Stimulated activated naive CD8-positive, alpha-beta T cell treated with anti-CD3 and anti-CD28 coated beads, Interleukin-15, Interleukin-2, amounts not matched to agents 100 ng/mL and 50 ng/mL, for 24 hours (primary cell): ENCODE measurements at regions not wholly inside any gene's neighbourhood (a gene's known extent, or its start where the extent isn't known, plus 50 kb on each side); places are given as distances from the start of the nearest gene placed in this dataset.

Source experiments
- H3K27ac Mint-ChIP-seq: one replicate; pipeline ENCODE4 v1.8.0; 2021; ENCODE audit warnings: mild to moderate bottlenecking, mixed read lengths
- H3K27me3 Mint-ChIP-seq: one replicate; pipeline ENCODE4 v1.8.0; 2021; ENCODE audit warnings: mixed read lengths
- H3K36me3 Mint-ChIP-seq: one replicate; pipeline ENCODE4 v1.8.0; 2021; ENCODE audit warnings: low read depth, mixed read lengths
- H3K4me1 Mint-ChIP-seq: one replicate; pipeline ENCODE4 v1.8.0; 2021; ENCODE audit warnings: low read depth, mixed read lengths
- H3K4me3 Mint-ChIP-seq: one replicate; pipeline ENCODE4 v1.8.0; 2021; ENCODE audit warnings: mild to moderate bottlenecking, mixed read lengths
- H3K9me3 Mint-ChIP-seq: one replicate; pipeline ENCODE4 v1.8.0; 2021; ENCODE audit warnings: mixed read lengths

DNA sequence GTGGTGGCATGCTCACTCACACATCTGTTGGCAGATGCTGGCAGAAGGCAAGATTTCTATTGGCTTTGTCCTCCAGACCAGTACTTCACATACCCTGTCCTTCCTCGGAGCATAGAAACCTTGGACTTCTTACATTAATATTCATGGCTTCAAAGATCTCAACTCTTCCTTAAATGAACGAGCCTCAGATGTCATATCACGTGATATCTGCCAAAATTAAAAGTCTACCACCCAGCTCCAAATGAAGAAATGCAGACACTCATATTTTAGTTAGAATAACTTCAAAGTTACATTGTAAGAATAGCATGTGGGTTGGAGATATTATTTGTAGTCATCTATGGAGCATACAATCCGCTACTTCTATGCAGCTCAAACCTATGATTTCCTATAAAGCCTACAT lies 1994.9 kb downstream of the NCAM2 start:
- Mint-ChIP-seq H3K4me1 (no peaks in the 10 kb centered on the region), H3K4me3 (no peak overlapping the region)

DNA sequence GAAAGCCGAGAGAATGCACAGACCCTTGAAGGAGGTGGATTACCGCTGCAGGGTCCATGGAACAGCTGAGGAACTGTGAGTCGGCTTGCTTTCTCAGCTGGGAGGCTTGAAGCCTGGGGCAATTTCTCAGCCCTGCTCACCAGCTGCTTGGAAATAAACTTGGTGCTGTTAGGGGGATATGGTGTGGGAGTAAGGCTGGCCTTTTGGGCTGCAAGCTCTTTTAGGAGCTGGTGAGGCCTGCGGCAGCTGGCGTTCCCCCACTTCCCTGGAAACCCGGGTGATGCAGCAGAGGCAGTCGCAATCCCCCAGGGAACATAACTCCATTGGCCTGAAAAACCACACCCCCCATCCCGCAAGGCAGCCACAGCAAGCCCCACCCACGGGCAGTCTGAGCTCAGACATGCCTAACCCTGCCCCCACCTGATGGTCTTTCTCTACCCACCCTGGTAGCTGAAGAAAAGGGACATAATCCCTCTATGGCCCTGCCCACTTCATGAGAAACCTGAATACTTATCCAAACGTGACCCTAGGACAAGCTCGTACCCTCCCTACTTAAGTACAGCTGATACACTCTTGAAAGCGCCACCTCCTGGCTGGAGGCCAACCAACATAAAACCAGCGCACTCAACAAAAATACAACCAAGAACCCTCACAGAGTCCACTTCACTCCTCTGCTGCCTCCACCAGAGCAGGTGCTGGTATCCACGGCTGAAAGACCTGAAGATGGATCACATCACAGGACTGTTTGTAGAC lies 1995.8 kb downstream of the NCAM2 start:
- peaks cover 4% of the 10 kb centered on the region for H3K9me3 Mint-ChIP-seq
- H3K27ac Mint-ChIP-seq = no peak overlapping the region
- H3K27me3 Mint-ChIP-seq = no peaks in the 10 kb centered on the region
- no peaks in the 10 kb centered on the region for H3K4me1 Mint-ChIP-seq
- H3K4me3 Mint-ChIP-seq = no peak overlapping the region
- no peaks in the 10 kb centered on the region for H3K36me3 Mint-ChIP-seq

More for the DNA sequence above, 1994.9 kb downstream of the NCAM2 start:
- no peak overlapping the region for H3K27ac Mint-ChIP-seq
- no peaks in the 10 kb centered on the region for H3K36me3 Mint-ChIP-seq
- no peaks in the 10 kb centered on the region for H3K27me3 Mint-ChIP-seq
- H3K9me3 Mint-ChIP-seq = peaks cover 5% of the 10 kb centered on the region

DNA sequence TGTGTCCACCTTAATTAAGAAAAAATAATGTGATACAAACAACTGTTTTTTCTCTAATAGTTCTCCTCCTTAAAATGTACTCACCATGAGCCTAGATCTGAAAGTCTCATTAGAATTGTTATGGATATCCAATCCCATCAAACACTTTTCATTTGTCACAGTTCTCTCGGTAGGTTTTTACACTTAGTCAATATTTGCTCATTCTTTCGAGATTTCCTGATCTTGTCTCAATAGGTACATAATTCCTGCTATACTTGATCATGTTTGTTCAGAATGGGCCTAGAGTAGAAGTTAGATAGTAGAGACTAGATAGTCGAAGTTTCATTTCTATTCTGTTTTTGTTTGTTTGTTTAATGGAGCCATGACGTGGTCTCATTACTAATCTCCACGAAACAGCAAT lies 2005.7 kb downstream of the NCAM2 start:
- H3K4me1 Mint-ChIP-seq = no peaks in the 10 kb centered on the region
- H3K4me3 Mint-ChIP-seq = no peak overlapping the region

DNA sequence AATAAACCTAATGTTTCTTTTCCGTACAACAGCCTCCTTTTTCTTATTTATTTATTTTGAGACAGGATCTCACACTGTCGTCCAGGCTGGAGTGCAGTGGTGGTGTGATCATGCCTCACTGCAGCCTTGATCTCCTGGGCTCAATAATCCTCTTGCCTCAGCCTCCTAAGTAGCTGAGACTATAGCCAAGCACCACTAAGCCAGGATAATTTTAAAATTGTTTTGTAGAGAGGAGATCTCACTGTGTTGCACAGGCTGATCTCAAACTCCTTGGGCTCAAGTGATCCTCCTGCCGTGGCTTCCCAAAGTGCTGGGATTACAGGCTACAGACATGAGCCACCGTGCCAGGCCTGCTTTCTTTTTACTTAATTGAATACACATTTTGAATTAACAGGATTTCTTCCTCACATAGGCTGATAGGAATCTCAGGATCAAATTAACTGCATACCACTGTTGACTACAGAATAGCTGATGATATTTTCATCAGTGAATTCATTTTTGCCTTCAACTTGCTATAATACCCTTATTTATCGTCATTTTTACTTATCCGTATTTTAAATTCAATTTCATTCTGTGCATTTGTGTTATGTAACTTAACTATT lies 2010.5 kb downstream of the NCAM2 start:
- Mint-ChIP-seq H3K4me1 (no peaks in the 10 kb centered on the region), H3K4me3 (no peak overlapping the region), H3K27me3 (no peaks in the 10 kb centered on the region), H3K27ac (no peak overlapping the region), H3K9me3 (no peaks in the 10 kb centered on the region), H3K36me3 (no peaks in the 10 kb centered on the region)

More for the DNA sequence above, 2005.7 kb downstream of the NCAM2 start:
- Mint-ChIP-seq H3K27me3 (no peaks in the 10 kb centered on the region), H3K27ac (no peak overlapping the region), H3K9me3 (no peaks in the 10 kb centered on the region), H3K36me3 (no peaks in the 10 kb centered on the region)

DNA sequence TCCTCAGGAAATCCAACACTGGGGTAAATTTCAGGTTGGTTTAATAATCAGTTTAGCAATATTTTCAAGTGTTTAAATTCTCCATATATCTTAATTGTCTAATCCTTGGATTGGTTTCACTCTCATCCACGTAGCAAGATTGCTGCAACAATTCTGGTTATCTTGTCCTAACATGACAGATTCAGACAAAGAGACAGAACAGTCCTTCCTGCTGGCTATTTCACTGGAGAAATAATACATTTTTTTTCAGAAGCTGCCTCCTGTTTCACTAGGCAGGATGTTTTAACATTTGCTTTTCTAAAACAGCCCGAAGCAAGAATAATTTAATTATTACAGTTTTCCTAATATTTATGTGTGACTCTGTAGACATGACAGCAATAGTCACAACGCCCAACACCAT lies 2011.2 kb downstream of the NCAM2 start:
- H3K4me3 Mint-ChIP-seq = no peak overlapping the region
- H3K36me3 Mint-ChIP-seq = no peaks in the 10 kb centered on the region
- H3K4me1 Mint-ChIP-seq = no peaks in the 10 kb centered on the region
- no peak overlapping the region for H3K27ac Mint-ChIP-seq
- H3K9me3 Mint-ChIP-seq = no peaks in the 10 kb centered on the region
- H3K27me3 Mint-ChIP-seq = no peaks in the 10 kb centered on the region

DNA sequence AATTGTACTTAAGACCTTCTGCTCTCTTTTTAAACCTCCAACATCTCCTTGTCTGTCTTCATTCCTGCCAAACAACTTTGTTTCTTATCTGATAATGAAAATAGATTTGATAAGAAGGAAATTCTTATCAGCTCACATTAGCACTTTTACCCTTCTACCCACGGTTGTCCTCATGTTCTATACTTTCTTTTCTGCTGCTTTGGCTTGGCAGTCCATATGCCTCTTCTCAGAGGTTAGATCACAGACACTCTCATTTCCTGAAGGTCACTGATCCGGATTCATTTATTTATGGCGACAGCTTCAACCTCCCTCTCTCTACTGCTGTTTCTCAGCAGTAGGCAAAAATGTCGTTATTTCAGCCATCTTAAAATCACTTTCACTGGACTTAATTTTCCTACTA lies 2015.8 kb downstream of the NCAM2 start:
- Mint-ChIP-seq H3K4me3 (no peak overlapping the region), H3K9me3 (no peaks in the 10 kb centered on the region), H3K36me3 (no peaks in the 10 kb centered on the region), H3K4me1 (no peaks in the 10 kb centered on the region), H3K27ac (no peak overlapping the region), H3K27me3 (no peaks in the 10 kb centered on the region)

DNA sequence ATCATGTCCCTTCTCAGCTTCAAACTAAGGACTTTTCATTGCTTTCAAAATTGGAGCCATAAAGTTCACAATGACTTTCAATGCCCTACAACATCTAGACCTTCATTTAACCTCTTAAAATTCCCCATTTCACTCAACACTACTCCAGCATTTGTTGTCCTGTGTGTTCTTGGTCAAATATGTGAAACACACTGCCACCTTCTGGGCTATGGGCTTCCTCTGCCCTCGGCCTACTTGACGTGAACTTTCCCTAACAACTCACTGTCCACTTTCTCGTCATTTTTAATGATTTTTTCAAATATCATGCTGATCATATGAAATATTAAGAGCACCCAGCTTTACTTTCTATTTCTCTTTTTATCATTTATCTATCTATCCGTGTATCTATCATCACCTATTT lies 2018.4 kb downstream of the NCAM2 start:
- no peaks in the 10 kb centered on the region for H3K36me3 Mint-ChIP-seq
- H3K27ac Mint-ChIP-seq = no peak overlapping the region
- H3K4me3 Mint-ChIP-seq = no peak overlapping the region
- H3K27me3 Mint-ChIP-seq = no peaks in the 10 kb centered on the region
- no peaks in the 10 kb centered on the region for H3K9me3 Mint-ChIP-seq
- no peaks in the 10 kb centered on the region for H3K4me1 Mint-ChIP-seq

DNA sequence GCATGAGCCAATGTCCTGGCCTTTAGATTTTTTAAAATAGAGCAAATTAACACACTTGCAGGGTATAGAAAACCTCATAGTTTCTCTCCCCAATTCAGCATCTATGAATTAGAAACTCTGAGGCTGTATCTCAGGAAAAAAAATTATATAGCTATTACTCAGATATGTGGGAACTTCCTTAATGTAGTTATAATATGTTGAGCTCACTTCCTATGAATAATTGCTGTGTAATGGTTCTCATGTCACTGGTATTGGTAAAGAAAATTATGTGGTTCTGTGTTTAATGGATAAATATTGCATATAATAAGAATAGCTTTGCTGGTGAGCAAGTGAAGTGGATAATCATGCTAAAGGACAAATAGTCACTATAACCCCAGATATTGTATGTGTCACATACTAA lies 2019.8 kb downstream of the NCAM2 start:
- H3K27ac Mint-ChIP-seq = no peak overlapping the region
- peaks cover 10% of the 10 kb centered on the region for H3K9me3 Mint-ChIP-seq
- H3K4me1 Mint-ChIP-seq = no peaks in the 10 kb centered on the region
- H3K36me3 Mint-ChIP-seq = no peaks in the 10 kb centered on the region
- no peaks in the 10 kb centered on the region for H3K27me3 Mint-ChIP-seq
- H3K4me3 Mint-ChIP-seq = no peak overlapping the region

DNA sequence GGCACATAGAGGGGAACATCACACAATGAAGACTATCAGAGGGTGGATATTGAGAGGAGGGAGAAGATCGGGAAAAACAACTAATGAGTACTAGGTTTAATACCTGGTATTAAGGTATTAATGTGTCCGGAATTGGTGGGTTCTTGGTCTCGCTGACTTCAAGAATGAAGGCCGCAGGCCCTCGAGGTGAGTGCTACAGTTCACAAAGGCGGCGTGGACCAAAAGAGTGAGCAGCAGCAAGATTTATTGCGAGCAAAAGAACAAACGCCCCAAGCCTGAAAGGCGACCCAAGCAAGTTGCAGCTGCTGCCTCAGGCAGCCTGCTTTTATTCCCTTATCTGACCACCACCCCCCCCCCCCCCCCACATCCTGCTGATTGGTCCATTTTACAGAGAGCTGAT lies 2022.8 kb downstream of the NCAM2 start:
- Mint-ChIP-seq H3K27ac (no peak overlapping the region), H3K4me3 (no peak overlapping the region), H3K4me1 (no peaks in the 10 kb centered on the region), H3K36me3 (no peaks in the 10 kb centered on the region), H3K27me3 (no peaks in the 10 kb centered on the region), H3K9me3 (peaks cover 11% of the 10 kb centered on the region)

DNA sequence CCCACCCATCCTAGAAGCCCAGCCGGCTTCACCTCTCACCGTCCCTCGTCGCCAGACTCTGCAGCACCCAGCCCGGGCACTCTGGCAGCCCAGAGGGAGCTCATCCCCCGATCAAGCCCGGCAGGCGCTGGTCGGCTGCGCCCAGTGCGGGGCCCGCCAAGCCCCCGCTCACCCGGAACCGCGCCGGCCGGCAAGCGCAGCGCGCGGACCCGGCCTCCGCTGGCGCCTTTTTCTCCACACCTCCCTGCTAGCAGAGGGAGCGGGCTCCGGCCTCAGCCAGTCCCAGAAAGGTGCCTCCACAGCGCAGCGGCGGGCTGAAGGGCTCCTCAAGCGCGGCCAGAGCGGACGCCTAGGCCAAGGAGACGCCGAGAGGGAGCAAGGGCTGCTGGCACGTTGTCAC lies 2023.3 kb downstream of the NCAM2 start:
- H3K27ac Mint-ChIP-seq = no peak overlapping the region
- H3K36me3 Mint-ChIP-seq = no peaks in the 10 kb centered on the region
- no peak overlapping the region for H3K4me3 Mint-ChIP-seq
- H3K4me1 Mint-ChIP-seq = no peaks in the 10 kb centered on the region
- peaks cover 11% of the 10 kb centered on the region for H3K9me3 Mint-ChIP-seq
- no peaks in the 10 kb centered on the region for H3K27me3 Mint-ChIP-seq

DNA sequence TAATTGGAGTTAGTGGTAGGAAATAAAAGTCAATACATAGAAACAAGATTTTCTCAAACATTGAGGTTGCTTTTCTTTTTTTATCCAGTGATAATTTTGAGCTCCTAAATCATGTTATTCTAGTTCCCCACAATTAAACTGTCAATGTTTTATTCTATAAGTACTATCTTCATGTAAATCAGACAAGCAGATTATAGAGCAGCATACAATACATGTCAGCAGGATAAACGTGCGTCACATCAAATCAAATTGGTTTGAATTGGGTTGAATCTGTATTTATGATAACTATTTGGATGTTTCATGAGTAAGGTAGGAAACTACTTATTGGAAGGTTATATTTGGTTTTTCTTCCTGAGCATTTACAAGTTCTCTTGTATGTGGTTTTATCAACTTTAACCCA lies 2028.7 kb downstream of the NCAM2 start:
- no peaks in the 10 kb centered on the region for H3K4me1 Mint-ChIP-seq
- no peaks in the 10 kb centered on the region for H3K27me3 Mint-ChIP-seq
- no peak overlapping the region for H3K4me3 Mint-ChIP-seq
- H3K9me3 Mint-ChIP-seq = peaks cover 13% of the 10 kb centered on the region
- no peaks in the 10 kb centered on the region for H3K36me3 Mint-ChIP-seq
- no peak overlapping the region for H3K27ac Mint-ChIP-seq

DNA sequence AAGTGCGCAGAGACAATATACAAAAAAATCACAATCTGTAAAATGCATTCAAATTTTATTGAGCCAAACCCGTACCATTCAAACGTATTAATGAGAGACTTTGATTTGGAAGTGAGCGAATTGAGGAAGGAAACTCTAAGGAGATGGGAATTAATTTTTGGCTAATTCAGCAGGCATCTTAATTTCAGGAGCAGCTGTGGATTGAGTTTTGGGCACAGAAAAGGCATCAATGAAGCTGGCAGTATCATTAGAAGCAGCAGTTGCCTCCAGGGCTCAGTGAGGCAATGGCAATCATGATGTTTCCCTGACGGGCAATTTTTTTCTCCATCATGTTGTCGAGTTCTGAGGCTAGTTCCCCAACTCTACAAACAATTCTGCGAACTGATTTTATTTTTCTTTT lies 2041.6 kb downstream of the NCAM2 start:
- H3K9me3 Mint-ChIP-seq = peaks cover under 1% of the 10 kb centered on the region
- no peak overlapping the region for H3K27ac Mint-ChIP-seq
- H3K27me3 Mint-ChIP-seq = no peaks in the 10 kb centered on the region
- no peaks in the 10 kb centered on the region for H3K36me3 Mint-ChIP-seq
- no peak overlapping the region for H3K4me3 Mint-ChIP-seq
- H3K4me1 Mint-ChIP-seq = no peaks in the 10 kb centered on the region

DNA sequence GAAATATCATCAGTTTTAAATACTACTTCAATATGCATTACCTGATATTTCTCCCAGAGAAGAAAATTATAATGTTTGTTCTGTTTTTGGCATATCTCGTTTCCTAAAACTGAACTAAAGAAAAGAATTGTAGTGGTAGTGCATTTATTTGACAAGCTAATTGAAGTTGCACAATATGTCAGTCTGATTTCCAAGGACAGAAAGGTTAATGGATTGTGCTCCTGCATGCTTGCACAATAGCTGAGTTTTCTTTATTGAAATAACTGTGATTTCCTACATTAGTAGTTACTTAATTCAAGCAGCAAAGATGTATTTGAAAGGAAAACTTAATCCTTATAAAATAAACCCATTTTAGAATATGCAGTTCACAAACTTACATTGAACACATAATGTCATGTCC lies 2047.7 kb downstream of the NCAM2 start:
- no peaks in the 10 kb centered on the region for H3K9me3 Mint-ChIP-seq
- H3K4me3 Mint-ChIP-seq = no peak overlapping the region
- no peaks in the 10 kb centered on the region for H3K27me3 Mint-ChIP-seq
- no peaks in the 10 kb centered on the region for H3K4me1 Mint-ChIP-seq
- no peaks in the 10 kb centered on the region for H3K36me3 Mint-ChIP-seq
- no peak overlapping the region for H3K27ac Mint-ChIP-seq

DNA sequence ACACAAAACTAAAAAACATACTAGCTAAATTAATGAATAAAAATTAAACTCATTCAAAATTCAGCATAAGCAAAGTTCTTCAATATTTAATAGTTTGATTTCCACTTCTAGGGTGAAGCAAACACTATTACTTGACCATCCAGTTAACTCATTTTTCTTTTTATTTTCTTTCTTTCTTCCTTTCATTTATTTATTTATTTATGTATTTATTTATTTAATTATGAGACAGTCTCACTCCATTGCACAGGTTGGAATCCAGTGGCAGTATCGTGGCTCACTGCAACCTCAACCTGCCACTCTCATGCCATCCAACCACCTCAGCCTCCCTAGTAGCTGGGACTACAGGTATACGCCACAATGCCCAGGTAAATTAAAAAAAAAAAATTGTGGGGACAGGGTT lies 2069.5 kb downstream of the NCAM2 start:
- H3K27me3 Mint-ChIP-seq = no peaks in the 10 kb centered on the region

DNA sequence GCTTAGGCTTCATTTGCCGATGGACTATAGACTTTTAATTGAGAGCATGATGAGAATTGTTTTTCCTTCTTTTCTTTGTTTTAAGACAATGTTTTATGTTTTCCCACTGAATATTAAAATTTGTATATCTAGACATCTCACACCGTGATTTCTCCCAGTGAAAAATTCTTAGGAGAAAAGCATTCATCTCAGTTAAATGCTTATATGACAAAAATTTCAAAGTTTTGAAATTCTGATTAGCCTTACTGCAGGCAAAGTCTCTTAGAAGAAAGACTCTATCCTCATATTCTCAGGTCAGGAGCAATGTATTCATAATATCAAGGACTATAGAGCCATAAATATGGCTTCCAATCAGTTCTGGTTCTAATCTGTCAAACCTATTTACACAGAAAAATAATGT lies 2085.0 kb downstream of the NCAM2 start:
- no peaks in the 10 kb centered on the region for H3K27me3 Mint-ChIP-seq
- no peak overlapping the region for H3K27ac Mint-ChIP-seq
- H3K4me3 Mint-ChIP-seq = no peak overlapping the region
- H3K9me3 Mint-ChIP-seq = peaks cover 10% of the 10 kb centered on the region
- no peaks in the 10 kb centered on the region for H3K36me3 Mint-ChIP-seq
- H3K4me1 Mint-ChIP-seq = no peaks in the 10 kb centered on the region

More for the DNA sequence above, 2069.5 kb downstream of the NCAM2 start:
- no peak overlapping the region for H3K4me3 Mint-ChIP-seq
- no peaks in the 10 kb centered on the region for H3K4me1 Mint-ChIP-seq
- H3K27ac Mint-ChIP-seq = no peak overlapping the region
- H3K9me3 Mint-ChIP-seq = no peaks in the 10 kb centered on the region
- H3K36me3 Mint-ChIP-seq = no peaks in the 10 kb centered on the region

DNA sequence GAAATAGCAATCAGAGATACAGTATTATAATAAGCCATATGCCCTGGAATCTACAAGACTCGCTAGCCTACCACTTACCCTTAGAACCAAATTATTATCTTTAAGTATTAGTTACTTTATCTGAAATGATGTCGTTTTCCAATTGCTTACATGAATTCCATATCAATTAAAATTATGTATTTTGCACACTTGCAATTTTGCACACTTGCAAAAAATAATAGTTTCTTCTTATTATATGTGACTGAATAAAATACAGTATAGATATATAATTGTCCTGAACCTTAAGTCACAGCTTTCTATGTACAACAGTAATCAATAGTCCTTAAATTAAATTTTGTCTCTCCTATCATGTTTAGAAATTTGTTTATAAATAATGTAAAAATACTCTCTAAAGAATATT lies 2095.1 kb downstream of the NCAM2 start:
- Mint-ChIP-seq H3K4me1 (no peaks in the 10 kb centered on the region), H3K27me3 (no peaks in the 10 kb centered on the region), H3K9me3 (no peaks in the 10 kb centered on the region), H3K4me3 (no peak overlapping the region), H3K27ac (no peak overlapping the region), H3K36me3 (no peaks in the 10 kb centered on the region)
